ENCODE measurements at regions not wholly inside any gene's neighbourhood (a gene's known extent, or its start where the extent isn't known, plus 50 kb on each side); places are given as distances from the start of the nearest gene placed in this dataset.

DNA sequence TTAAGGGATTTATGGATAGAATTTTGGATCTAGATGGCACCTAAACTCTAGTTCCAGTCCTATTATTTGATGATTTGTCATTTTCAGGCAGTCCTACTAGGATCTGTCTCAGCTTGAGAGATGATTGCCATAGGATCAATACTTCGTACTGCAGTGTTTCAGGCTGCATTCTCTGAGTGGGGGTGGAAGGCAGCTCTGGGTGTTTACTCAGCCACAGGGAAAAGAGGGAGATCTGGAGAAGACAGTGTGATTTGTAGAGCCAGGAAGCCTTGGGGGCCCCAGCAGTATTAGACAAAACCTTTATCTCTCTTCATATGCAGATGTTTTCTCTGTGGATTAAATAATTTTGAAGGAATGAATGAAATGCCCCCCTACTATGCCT lies 188.4 kb upstream of the SYNPR start:
- Mint-ChIP-seq H3K4me3 (no peak overlapping the region), H3K27ac (no peak overlapping the region), H3K27me3 (ENCODE audit: insufficient read depth, low read depth) (no peaks in the 10 kb centered on the region), H3K36me3 (no peaks in the 10 kb centered on the region), H3K9me3 (no peaks in the 10 kb centered on the region), H3K4me1 (peaks cover 2% of the 10 kb centered on the region)
- Histone ChIP-seq H3K36me3 (no peaks in the 10 kb centered on the region), H3K9ac (no peak overlapping the region), H3K79me2 (ENCODE audit: low read depth) (no peaks in the 10 kb centered on the region), H3K4me2 (peak overlapping the region; percentile 11), H3K27me3 (no peaks in the 10 kb centered on the region), H4K20me1 (ENCODE audit: low read depth) (no peaks in the 10 kb centered on the region), H2AFZ (replicated peaks) (peak overlapping the region; percentile 64), H3K4me1 (peaks cover 22% of the 10 kb centered on the region), H3K27ac (no peak overlapping the region), H3F3A (ENCODE audit: low read depth) (peaks cover 6% of the 10 kb centered on the region), H3K4me3 (no peak overlapping the region), H3K9me3 (ENCODE audit: low read depth) (no peaks in the 10 kb centered on the region)
- TF ChIP-seq EZH2phosphoT487 (IDR thresholded peaks at IDR 0.05) (no peak), EZH2 (IDR thresholded peaks at IDR 0.05) (no peak)
- TF ChIP-seq, protein P1, sequence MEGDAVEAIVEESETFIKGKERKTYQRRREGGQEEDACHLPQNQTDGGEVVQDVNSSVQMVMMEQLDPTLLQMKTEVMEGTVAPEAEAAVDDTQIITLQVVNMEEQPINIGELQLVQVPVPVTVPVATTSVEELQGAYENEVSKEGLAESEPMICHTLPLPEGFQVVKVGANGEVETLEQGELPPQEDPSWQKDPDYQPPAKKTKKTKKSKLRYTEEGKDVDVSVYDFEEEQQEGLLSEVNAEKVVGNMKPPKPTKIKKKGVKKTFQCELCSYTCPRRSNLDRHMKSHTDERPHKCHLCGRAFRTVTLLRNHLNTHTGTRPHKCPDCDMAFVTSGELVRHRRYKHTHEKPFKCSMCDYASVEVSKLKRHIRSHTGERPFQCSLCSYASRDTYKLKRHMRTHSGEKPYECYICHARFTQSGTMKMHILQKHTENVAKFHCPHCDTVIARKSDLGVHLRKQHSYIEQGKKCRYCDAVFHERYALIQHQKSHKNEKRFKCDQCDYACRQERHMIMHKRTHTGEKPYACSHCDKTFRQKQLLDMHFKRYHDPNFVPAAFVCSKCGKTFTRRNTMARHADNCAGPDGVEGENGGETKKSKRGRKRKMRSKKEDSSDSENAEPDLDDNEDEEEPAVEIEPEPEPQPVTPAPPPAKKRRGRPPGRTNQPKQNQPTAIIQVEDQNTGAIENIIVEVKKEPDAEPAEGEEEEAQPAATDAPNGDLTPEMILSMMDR (IDR thresholded peaks at IDR 0.05): no peak
- no peak for DNase-seq (ENCODE audit: low spot score)

DNA sequence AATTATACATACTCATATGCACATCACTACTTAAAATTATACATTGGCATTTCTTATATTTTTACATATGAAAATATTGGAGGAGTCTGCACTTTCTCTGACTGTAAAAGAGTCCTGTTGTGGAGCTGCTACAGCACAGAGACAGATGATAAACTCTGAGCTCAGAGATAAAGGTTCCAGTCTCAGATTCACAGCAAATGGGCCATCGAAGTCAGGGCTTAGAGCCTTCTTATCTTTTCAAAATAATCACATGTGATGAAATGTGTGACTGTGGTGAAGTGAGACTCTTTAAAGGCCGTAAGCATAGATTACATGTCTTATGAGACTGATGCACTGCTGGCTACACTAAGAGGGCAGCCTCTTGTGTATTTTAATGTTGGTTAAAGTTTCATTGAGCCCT lies 187.5 kb upstream of the SYNPR start:
- H3K9me3 Mint-ChIP-seq: no peaks in the 10 kb centered on the region
- TF ChIP-seq EZH2phosphoT487 (IDR thresholded peaks at IDR 0.05): no peak
- H2AFZ ChIP-seq (replicated peaks): no peak overlapping the region
- H3K4me1 Mint-ChIP-seq: peaks cover 2% of the 10 kb centered on the region
- H3K27ac ChIP-seq: no peak overlapping the region
- no peaks in the 10 kb centered on the region for H3K36me3 Mint-ChIP-seq
- no peak overlapping the region for H3K4me2 ChIP-seq
- no peak overlapping the region for H3K4me3 ChIP-seq
- DNase-seq (ENCODE audit: low spot score): no peak
- no peak overlapping the region for H3K4me3 Mint-ChIP-seq
- no peak overlapping the region for H3K9ac ChIP-seq
- no peaks in the 10 kb centered on the region for H4K20me1 ChIP-seq (ENCODE audit: low read depth)
- no peaks in the 10 kb centered on the region for H3K9me3 ChIP-seq (ENCODE audit: low read depth)
- H3K27me3 ChIP-seq: no peaks in the 10 kb centered on the region
- peaks cover 22% of the 10 kb centered on the region for H3K4me1 ChIP-seq
- H3K27me3 Mint-ChIP-seq (ENCODE audit: insufficient read depth, low read depth): no peaks in the 10 kb centered on the region
- H3K36me3 ChIP-seq: no peaks in the 10 kb centered on the region
- peaks cover 6% of the 10 kb centered on the region for H3F3A ChIP-seq (ENCODE audit: low read depth)
- H3K79me2 ChIP-seq (ENCODE audit: low read depth): no peaks in the 10 kb centered on the region
- no peak overlapping the region for H3K27ac Mint-ChIP-seq

DNA sequence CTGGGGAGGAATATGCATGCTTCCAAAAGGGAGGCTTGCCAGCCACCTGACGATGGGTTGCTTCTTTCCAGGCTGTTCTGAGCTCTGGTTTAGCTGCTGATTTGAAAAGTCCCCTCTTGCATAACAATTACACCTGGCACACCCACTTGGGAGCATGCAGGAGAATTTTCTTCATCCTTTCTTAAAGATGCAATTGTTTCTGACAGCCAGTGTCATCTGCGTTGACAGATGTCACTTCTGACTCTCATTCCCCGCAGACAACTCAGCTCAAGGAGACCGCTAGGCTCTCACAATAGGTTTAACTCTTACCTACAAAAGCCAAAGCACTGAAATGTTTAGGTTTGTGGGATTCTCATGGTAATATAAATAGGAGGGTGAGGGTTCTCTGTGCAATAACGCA lies 185.6 kb upstream of the SYNPR start:
- Histone ChIP-seq H3K9ac (no peak overlapping the region), H3K27ac (no peak overlapping the region), H3K36me3 (no peaks in the 10 kb centered on the region), H3F3A (ENCODE audit: low read depth) (peaks cover 6% of the 10 kb centered on the region), H3K4me1 (peaks cover 22% of the 10 kb centered on the region), H3K27me3 (no peaks in the 10 kb centered on the region), H4K20me1 (ENCODE audit: low read depth) (no peaks in the 10 kb centered on the region), H3K4me3 (no peak overlapping the region), H3K79me2 (ENCODE audit: low read depth) (no peaks in the 10 kb centered on the region), H2AFZ (replicated peaks) (no peak overlapping the region), H3K4me2 (no peak overlapping the region), H3K9me3 (ENCODE audit: low read depth) (no peaks in the 10 kb centered on the region)
- no peak overlapping the region for H3K27ac Mint-ChIP-seq
- TF ChIP-seq EZH2phosphoT487 (IDR thresholded peaks at IDR 0.05): no peak
- TF ChIP-seq, protein P1 (IDR thresholded peaks at IDR 0.05): no peak
- no peak for TF ChIP-seq EZH2 (IDR thresholded peaks at IDR 0.05)
- no peaks in the 10 kb centered on the region for H3K9me3 Mint-ChIP-seq
- no peak overlapping the region for H3K4me3 Mint-ChIP-seq
- peaks cover 4% of the 10 kb centered on the region for H3K27me3 Mint-ChIP-seq (ENCODE audit: insufficient read depth, low read depth)
- peak; percentile 24 for DNase-seq (ENCODE audit: low spot score)
- peaks cover 2% of the 10 kb centered on the region for H3K4me1 Mint-ChIP-seq
- H3K36me3 Mint-ChIP-seq: peaks cover 1% of the 10 kb centered on the region

DNA sequence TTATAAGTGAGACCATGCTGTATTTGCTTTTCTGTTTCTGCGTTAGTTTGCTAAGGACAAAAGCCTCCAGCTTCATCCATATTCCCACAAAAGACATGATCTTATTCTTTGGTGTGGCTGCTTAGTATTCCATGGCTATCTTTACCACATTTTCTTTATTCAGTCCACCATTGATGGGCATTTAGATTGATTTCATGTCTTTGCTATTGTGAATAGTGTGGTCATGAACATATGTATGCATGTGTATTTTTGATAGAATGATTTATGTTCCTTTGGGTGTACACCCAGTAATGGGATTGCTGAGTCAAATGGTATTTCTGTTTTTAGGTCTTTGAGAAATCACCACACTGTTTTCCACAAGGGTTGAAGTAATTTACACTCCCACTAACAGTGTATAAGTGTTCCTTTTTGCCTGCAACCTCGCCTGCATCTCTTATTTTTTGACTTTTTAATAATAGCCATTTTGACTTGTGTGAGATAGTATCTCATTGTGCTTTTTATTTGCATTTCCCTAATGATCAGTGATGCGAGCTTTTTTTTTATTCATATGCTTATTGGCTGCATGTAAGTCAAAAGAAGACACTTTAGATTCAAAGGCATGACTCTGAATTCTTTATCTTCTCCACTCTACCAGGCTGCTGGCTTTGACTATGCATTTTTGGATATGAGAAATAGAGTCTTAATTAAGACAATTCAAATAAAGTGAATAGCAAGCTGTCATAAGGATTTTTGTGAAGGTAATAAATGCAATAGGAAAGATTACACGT lies 183.3 kb upstream of the SYNPR start:
- DNase-seq (ENCODE audit: low spot score): no peak
- Mint-ChIP-seq H3K27ac (no peak overlapping the region), H3K27me3 (ENCODE audit: insufficient read depth, low read depth) (peaks cover 4% of the 10 kb centered on the region), H3K4me1 (no peaks in the 10 kb centered on the region), H3K9me3 (peaks cover 3% of the 10 kb centered on the region), H3K36me3 (peaks cover 1% of the 10 kb centered on the region), H3K4me3 (no peak overlapping the region)
- H3K4me3 ChIP-seq: no peak overlapping the region
- no peak overlapping the region for H3K4me2 ChIP-seq
- no peaks in the 10 kb centered on the region for H3K36me3 ChIP-seq
- H3K9ac ChIP-seq: no peak overlapping the region
- peaks cover 6% of the 10 kb centered on the region for H3F3A ChIP-seq (ENCODE audit: low read depth)
- peaks cover 18% of the 10 kb centered on the region for H3K4me1 ChIP-seq
- no peak overlapping the region for H2AFZ ChIP-seq (replicated peaks)
- H3K9me3 ChIP-seq (ENCODE audit: low read depth): no peaks in the 10 kb centered on the region
- no peak overlapping the region for H3K27ac ChIP-seq
- H3K79me2 ChIP-seq (ENCODE audit: low read depth): no peaks in the 10 kb centered on the region
- no peaks in the 10 kb centered on the region for H3K27me3 ChIP-seq
- no peaks in the 10 kb centered on the region for H4K20me1 ChIP-seq (ENCODE audit: low read depth)
- TF ChIP-seq, protein P1 (IDR thresholded peaks at IDR 0.05): no peak
- no peak for TF ChIP-seq EZH2phosphoT487 (IDR thresholded peaks at IDR 0.05)
- no peak for TF ChIP-seq EZH2 (IDR thresholded peaks at IDR 0.05)

All from neural progenitor cell (in vitro differentiated cells).